ENCODE measurements at regions not wholly inside any gene's neighbourhood (a gene's known extent, or its start where the extent isn't known, plus 50 kb on each side); places are given as distances from the start of the nearest gene placed in this dataset.

DNA sequence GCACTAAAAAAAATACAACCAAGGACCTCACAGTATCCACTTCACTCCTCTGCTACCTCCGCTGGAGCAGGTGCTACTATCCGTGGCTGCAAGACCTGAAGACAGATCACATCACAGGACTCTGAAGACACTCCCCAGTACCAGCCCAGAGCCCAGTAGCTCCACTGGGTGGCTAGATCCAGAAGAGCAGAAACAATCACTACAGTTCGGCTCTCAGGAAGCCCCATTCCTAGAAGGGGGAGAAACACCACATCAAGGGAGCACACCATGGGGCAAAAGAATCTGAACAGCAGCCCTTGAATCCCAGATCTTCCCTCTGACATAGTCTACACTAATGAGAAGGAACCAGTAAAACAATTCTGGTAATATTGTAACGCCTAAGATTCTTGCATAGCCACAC lies 494.0 kb upstream of the FAT3 start:
- TF ChIP-seq CTCF (conservative IDR thresholded peaks at IDR 0.05; ENCODE audit: low read depth, low read length) (no peak), EZH2 (IDR thresholded peaks at IDR 0.05; ENCODE audit: borderline replicate concordance, low read depth, low read length, poor library complexity, severe bottlenecking) (no peak)
